ENCODE measurements at regions not wholly inside any gene's neighbourhood (a gene's known extent, or its start where the extent isn't known, plus 50 kb on each side); places are given as distances from the start of the nearest gene placed in this dataset.

DNA sequence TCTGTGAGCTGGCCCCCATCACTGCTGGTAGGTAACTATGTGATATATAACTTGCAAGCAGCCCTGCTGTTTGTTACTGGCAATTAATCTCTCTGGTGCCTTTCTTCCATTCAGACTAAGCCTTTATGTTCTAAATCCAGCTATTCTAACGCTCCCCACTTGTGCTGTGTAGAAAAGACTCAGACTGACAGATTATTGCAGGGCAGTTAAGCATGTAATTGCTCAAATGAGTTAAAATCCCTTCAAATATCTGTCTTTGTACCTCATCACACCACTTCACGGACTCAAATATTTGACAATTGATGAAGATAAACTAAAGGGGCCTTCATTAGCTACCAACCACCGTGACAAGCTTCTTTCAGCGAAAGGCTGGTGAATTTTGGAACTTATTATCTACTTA lies 416.2 kb downstream of the NR2F2 start:
- DNase-seq: no peak

- no peak for DNase-seq
These were observed 416.8 kb downstream of the NR2F2 start for GRCh38 chr15:96747291-96747690.

- DNase-seq: no peak
These were observed 419.9 kb downstream of the NR2F2 start for GRCh38 chr15:96750361-96750760.

GRCh38 chr15:96756146-96756545 lies 425.6 kb downstream of the NR2F2 start:
- no peak for DNase-seq

GRCh38 chr15:96756656-96757055 lies 426.2 kb downstream of the NR2F2 start:
- no peak for DNase-seq

DNA sequence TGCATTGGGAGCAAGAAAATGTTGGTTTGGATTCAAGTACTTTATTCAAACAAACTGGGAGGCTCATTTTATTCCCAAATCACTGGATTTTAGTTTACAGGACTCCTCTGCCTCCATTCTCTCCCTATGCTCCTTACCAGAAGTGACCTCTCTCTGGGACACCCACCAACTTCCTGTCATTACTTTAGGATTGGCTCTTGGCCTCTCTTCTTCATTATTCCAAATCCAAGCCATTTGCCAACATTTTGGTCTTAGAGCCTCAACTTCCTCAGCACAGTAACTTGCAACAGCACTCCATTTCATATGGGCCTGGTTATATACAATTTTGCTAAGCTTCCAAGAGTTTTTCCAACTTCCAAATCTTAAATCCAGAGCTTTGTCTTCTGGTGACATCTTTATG lies 432.1 kb downstream of the NR2F2 start:
- DNase-seq: no peak

- DNase-seq: no peak
These were observed 434.0 kb downstream of the NR2F2 start for GRCh38 chr15:96764501-96764900.

DNA sequence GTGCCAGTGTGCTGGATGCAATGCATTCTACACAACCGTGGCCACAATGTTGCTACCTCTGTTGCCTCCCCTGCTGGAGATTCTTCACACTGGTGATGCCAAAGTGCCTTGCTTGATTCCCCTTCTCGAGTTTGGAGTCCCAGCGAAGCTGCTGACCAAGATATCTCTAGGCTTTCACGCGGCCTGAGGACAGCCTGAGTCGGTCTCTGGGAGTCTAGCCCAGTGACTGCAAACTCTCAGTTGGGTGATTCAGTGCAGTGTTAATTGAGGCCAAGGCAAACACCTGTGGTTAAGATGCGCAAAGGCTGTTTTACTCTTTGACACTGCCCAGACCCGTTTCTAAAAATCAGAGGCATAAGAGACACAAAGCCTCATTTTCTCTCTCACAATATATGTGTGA lies 434.4 kb downstream of the NR2F2 start:
- no peak for DNase-seq

- no peak for DNase-seq
These were observed 435.9 kb downstream of the NR2F2 start for GRCh38 chr15:96766366-96766765.

GRCh38 chr15:96767703-96768434 lies 437.4 kb downstream of the NR2F2 start:
- DNase-seq: no peak

DNA sequence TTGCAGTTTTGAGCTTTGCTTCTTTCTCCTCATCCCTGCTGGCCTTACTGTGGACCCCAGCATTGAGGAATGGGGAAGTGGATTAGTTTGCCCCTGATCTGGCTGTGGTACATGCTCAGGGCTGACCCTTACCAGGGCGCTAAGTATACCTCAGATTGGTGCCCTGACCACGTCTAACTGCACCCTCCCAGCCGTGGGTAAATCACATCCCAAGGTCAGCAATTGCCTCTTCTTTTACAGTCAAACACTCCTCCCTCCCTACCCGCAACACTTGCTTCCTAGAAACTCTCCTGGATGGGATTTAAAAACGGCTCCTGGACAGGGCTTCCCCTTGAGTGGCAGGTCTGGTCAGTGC lies 437.9 kb downstream of the NR2F2 start:
- no peak for DNase-seq

DNA sequence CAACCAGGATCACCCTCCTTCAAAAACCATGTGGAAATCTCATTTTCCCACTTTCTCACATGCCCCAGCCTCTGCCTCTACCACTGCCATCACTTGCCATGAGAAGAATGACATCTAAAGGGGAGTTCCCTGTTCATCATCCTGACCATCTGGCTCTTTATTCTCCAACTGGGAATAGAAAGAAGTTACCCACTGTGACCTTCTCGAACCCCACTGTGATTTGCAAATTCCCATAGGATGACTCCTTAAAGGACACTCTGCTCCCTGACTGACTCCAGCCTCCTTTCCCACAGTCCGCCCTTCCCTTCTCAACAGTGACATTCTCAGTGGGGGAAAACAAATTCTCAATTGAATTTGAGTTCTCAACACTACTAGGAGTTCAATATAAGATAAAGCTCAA lies 440.5 kb downstream of the NR2F2 start:
- no peak for DNase-seq

GRCh38 chr15:96774216-96774615 lies 443.7 kb downstream of the NR2F2 start:
- DNase-seq: no peak

GRCh38 chr15:96783746-96784145 lies 453.2 kb downstream of the NR2F2 start:
- no peak for DNase-seq

- DNase-seq: peak in 3 of 14 donors; percentile 4 to 13 (median 11)
These were observed 459.5 kb downstream of the NR2F2 start for GRCh38 chr15:96790004-96790403.

DNA sequence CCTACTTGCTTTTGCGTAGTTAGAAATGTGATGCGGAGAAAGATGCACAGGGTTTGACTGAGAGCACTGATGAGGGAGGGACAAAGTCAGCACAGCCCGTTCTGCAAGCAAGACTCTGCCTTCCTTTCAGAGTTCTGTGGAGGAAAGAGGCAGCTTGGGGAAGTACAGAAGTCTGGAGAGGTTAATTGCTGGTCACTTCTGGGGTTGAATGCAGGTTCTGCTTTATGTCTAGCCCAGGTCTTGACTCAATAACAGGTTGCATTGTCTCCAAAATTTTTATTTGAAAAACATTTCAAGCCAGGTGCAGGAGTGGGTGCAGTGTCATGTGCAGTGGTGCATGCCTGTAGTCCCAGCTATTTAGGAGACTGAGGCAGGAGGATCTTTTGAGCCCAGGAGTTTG lies 461.7 kb downstream of the NR2F2 start:
- no peak for DNase-seq

DNA sequence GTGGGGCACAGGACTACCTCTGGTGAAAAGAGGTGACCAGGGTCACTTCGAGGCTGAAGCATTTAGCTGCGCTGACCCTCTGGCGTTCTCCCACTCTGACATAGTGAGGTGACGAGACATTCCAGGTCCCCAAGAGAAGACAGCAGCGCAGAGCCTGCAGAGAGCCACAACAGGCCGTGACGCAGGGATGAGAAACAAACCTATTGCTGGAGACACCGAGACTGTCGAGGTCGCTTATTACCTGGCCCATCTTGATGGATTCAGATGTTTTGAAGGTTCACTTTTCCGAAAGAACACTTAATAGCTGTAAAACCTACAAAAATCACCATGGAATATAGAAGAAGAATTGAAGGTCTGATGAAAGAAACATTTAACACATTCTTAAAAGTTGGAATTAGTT lies 466.3 kb downstream of the NR2F2 start:
- no peak for DNase-seq

DNA sequence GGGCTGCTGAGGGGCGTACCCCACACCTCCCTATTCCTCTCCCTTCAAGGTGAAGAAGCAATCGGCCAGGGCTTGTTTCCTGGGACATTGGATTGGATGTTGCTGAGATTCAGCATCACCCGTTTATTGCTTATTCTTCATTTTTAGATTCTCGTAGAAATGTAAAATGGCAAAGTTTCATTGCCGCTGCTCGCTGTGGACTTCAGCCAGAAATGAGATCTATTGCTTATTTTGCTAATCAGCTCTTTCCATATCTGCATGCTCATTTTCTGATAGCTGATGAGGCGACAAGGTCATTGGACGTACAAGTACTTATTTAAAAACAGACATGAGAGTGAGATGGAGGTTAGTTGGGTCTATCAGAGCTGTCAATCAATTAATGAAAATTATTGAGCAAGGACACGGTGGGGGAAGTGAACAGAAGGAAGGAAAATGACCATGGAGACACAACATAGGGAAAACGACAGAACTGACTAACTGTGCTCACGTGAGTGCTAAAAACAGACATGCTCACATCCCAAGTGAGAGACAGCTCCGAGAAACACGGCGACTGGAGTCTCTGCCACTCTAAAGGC lies 471.2 kb downstream of the NR2F2 start:
- no peak for DNase-seq

DNA sequence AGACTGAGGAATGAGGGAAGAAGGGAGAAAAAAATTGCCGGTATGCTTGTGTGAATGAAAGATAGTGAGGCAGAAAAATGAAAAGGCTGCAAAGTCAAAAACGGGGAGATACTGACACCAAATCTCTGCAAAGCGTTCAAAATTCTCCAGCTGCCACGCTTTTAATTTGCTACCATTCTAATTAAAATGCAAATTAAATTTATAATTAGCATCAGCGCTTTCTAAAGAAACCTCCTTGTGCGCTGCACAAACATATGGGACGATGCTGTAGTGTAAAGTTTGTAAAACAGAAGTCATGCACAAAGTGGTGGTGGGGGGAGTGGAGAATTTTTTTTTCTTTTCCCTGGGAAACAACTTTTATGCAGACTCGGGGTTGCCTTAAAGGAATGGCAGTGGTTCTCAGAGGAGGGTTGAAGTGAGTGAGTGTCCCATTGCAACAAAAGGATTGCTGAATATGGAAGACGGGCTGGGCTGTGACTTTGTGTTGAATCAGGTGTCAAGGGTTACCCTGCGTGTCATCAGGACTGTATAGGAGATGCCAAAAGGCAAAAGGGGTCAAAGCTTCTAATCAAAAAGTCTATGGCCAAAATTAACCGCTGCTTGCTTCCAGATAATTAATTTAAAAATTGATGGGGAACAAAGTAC lies 472.2 kb downstream of the NR2F2 start:
- no peak for DNase-seq

- no peak for DNase-seq
These were observed 474.3 kb downstream of the NR2F2 start for GRCh38 chr15:96804754-96805153.

DNA sequence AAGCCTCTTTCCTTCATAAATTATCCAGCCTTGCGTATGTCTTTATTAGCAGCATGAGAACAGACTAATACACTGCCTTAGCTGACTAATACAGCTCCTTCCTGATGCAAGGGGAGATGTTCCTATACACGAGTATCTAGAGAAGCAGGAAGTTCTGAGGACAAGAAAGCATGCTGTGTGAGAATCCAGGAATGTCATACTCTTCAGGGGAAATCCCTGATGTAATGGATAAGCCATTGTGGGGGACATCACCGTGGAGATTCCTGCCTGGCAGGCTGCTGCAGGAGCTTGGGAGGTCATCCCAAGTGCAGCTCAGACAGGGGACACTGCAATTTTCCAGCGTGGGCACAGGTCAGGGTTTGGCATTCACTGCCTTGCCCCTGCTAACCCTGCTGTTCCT lies 476.9 kb downstream of the NR2F2 start:
- DNase-seq: no peak

DNA sequence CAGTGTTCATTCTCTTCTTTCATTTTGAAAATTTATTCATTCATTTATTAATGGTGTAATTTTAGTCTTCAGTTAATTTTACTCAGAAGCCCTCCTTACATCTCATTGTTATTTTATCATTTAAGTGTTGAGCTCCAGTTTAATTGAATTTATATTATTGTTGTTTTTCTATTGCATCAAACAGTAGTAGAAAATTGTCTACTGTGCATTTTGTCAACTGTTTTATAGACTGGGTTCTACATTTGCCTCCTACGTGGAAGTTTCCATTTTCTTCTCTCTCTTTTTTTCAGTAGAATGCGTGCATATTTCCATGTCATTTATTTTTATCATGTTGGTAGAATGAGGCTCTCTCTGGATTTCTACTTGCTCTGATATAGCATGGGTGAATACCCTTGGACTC lies 487.4 kb downstream of the NR2F2 start:
- DNase-seq: no peak

GRCh38 chr15:96818861-96819260 lies 488.4 kb downstream of the NR2F2 start:
- no peak for DNase-seq

- no peak for DNase-seq
These were observed 497.5 kb downstream of the NR2F2 start for GRCh38 chr15:96827981-96828380.

All from C1 segment of cervical spinal cord (tissue), 14 donors.